ENCODE measurements at regions not wholly inside any gene's neighbourhood (a gene's known extent, or its start where the extent isn't known, plus 50 kb on each side); places are given as distances from the start of the nearest gene placed in this dataset.

DNA sequence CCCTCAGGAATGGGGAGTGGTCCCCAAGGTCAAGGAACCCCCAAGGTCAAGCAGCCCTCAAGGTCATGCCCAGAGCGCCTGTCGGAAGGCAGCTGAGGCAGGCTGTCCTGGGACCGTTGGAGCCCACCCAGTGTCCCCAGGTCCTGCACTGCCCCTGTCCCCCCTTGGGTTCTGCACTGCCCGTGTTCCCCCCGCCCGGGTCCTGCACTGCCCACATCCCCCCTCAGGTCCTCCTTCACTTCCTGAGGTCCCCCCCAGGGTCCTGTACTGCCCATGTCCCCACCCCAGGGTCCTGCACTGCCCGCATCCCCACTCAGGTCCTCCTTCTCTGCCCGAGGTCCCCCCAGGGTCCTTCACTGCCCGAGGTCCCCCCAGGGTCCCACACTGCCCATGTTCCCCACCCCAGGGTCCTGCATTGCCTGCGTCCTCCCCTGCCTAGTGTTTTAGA lies 1073.0 kb downstream of the BRD1 start:
- TF ChIP-seq, protein P1, sequence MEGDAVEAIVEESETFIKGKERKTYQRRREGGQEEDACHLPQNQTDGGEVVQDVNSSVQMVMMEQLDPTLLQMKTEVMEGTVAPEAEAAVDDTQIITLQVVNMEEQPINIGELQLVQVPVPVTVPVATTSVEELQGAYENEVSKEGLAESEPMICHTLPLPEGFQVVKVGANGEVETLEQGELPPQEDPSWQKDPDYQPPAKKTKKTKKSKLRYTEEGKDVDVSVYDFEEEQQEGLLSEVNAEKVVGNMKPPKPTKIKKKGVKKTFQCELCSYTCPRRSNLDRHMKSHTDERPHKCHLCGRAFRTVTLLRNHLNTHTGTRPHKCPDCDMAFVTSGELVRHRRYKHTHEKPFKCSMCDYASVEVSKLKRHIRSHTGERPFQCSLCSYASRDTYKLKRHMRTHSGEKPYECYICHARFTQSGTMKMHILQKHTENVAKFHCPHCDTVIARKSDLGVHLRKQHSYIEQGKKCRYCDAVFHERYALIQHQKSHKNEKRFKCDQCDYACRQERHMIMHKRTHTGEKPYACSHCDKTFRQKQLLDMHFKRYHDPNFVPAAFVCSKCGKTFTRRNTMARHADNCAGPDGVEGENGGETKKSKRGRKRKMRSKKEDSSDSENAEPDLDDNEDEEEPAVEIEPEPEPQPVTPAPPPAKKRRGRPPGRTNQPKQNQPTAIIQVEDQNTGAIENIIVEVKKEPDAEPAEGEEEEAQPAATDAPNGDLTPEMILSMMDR (IDR thresholded peaks at IDR 0.05; ENCODE audit: poor library complexity, severe bottlenecking), result no peak
- Histone ChIP-seq H3K4me3 (ENCODE audit: severe bottlenecking) (no peak overlapping the region), H3K27me3 (ENCODE audit: insufficient read depth, poor library complexity, severe bottlenecking) (no peaks in the 10 kb centered on the region), H3K4me1 (ENCODE audit: insufficient read depth, poor library complexity, severe bottlenecking) (no peaks in the 10 kb centered on the region), H3K9me3 (ENCODE audit: severe bottlenecking) (no peaks in the 10 kb centered on the region), H3K27ac (ENCODE audit: poor library complexity, severe bottlenecking) (no peak overlapping the region), H3K36me3 (ENCODE audit: low read depth) (no peaks in the 10 kb centered on the region)
- DNase-seq (ENCODE audit: low spot score), result no peak
- ATAC-seq (ENCODE audit: low read depth), result no peak

DNA sequence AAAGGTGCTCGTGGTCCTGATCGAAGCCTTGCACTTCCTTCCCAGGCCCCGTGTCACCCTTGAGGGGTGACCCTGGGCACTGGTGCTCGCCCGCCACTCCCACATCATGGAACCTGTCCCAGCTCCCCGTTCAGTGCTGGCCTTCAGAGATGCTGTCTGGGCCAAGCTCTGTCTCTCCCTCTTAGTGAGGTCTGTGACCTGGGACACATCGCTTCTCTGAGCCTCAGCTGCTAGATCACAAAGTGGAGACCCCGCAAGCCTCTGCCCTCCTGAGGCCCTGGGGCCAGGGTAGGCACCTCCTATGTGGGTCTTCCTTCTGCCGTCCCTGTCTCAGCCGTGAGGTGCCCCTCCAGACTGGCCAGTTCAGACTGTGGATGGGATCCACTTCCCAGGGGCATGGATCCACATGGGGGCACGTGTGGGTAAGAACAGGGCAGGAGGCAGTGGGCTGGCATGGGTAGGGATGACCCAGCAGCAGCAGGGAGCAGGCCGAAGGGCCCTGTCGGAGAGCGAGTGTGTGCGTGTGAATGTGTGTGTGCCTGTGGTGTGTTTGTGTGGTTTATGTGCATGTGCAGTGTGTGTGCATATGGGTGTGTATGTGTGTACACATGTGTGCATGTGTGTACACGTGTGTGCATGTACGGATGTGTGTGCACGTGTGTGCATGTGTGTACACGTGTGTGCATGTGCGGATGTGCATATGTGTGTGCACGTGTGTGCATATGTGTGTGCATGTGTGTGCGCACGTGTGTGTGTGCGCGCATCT lies 1073.7 kb downstream of the BRD1 start:
- Histone ChIP-seq H3K27me3 (ENCODE audit: insufficient read depth, poor library complexity, severe bottlenecking) (no peaks in the 10 kb centered on the region), H3K36me3 (ENCODE audit: low read depth) (no peaks in the 10 kb centered on the region), H3K4me3 (ENCODE audit: severe bottlenecking) (no peak overlapping the region), H3K27ac (ENCODE audit: poor library complexity, severe bottlenecking) (no peak overlapping the region), H3K4me1 (ENCODE audit: insufficient read depth, poor library complexity, severe bottlenecking) (no peaks in the 10 kb centered on the region), H3K9me3 (ENCODE audit: severe bottlenecking) (no peaks in the 10 kb centered on the region)
- ATAC-seq (ENCODE audit: low read depth), result no peak
- no peak for DNase-seq (ENCODE audit: low spot score)
- TF ChIP-seq, protein P1 (IDR thresholded peaks at IDR 0.05; ENCODE audit: poor library complexity, severe bottlenecking), result no peak

DNA sequence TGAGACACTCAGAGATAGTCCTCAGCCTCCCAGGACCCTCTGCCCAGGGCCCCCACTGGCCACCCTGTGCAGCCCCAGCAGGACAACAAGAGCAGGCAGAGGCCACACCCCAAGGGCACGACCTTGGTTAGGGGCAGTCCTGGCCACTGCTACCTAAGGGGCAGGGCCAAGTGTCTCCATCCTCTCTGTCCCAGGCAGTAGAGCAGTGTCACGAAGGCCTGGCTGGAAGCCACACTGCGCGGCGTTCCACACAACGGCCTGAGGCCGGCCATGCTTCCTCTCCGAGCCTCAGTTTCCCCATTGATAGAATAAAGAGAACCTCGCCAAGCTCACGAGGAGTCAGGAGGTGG lies 1074.3 kb downstream of the BRD1 start:
- H3K9me3 ChIP-seq (ENCODE audit: severe bottlenecking), result no peaks in the 10 kb centered on the region
- no peak for DNase-seq (ENCODE audit: low spot score)

DNA sequence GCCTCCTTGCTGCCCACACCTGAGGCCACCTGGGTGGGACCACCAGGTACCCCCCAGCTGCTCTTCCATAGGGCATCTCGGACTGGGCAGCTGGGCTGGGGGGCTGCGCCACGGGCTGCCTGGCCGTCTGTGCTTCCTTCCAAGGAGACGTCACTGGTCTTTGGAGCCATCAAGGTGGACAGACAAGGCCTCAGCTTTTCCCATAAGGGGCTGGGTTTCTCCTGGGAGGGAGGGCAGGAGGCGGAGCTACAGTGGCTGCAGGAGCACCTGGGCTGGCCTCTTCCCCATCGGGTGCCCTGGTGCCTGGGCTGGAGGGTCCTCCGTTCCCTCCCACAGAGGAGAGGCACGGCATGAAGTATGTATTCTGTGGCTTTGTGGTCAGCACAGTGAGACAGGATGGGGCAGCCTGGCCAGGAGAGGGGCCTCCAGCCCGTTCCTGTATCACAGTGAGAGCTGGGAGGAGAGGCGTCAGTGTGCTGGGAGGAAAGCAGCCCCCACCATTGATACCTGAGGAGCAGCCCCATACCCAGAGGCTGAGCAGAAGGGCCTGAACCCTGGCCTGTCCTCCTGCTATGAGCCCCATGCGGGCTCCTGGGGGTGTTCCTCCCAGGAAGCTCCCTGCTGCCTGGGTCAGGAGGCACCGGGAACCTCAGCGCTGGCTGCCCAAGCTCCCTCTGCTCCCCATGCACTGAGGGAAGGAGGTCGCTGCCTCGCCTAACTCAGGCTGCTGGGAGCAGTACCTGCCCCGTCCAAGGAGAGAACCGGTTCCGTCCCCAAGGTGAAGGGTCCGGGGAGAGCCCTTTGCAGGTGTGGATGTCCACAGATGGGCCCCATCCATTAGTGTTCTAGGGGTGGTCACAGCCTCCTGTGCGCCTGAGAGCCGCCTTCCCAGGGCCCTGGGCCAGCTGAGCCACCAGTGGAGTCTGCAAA lies 1075.0 kb downstream of the BRD1 start:
- TF ChIP-seq, protein P1 (IDR thresholded peaks at IDR 0.05; ENCODE audit: poor library complexity, severe bottlenecking), result no peak
- Histone ChIP-seq H3K27me3 (ENCODE audit: insufficient read depth, poor library complexity, severe bottlenecking) (no peaks in the 10 kb centered on the region), H3K4me3 (ENCODE audit: severe bottlenecking) (no peak overlapping the region), H3K9me3 (ENCODE audit: severe bottlenecking) (no peaks in the 10 kb centered on the region), H3K36me3 (ENCODE audit: low read depth) (no peaks in the 10 kb centered on the region), H3K27ac (ENCODE audit: poor library complexity, severe bottlenecking) (no peak overlapping the region), H3K4me1 (ENCODE audit: insufficient read depth, poor library complexity, severe bottlenecking) (no peaks in the 10 kb centered on the region)
- DNase-seq (ENCODE audit: low spot score), result no peak
- ATAC-seq (ENCODE audit: low read depth), result no peak

More for the DNA sequence above, 1074.3 kb downstream of the BRD1 start:
- no peak for ATAC-seq (ENCODE audit: low read depth)
- no peaks in the 10 kb centered on the region for H3K4me1 ChIP-seq (ENCODE audit: insufficient read depth, poor library complexity, severe bottlenecking)
- H3K4me3 ChIP-seq (ENCODE audit: severe bottlenecking), result no peak overlapping the region
- no peak overlapping the region for H3K27ac ChIP-seq (ENCODE audit: poor library complexity, severe bottlenecking)
- H3K27me3 ChIP-seq (ENCODE audit: insufficient read depth, poor library complexity, severe bottlenecking), result no peaks in the 10 kb centered on the region
- H3K36me3 ChIP-seq (ENCODE audit: low read depth), result no peaks in the 10 kb centered on the region
- TF ChIP-seq, protein P1 (IDR thresholded peaks at IDR 0.05; ENCODE audit: poor library complexity, severe bottlenecking), result no peak
